NCI-H82 (cell line): ENCODE measurements at regions not wholly inside any gene's neighbourhood (a gene's known extent, or its start where the extent isn't known, plus 50 kb on each side); places are given as distances from the start of the nearest gene placed in this dataset.

Source experiments
- DNase-seq: peaks from one replicate; lab custom pipeline; 2025; lab: John Stamatoyannopoulos, UW

DNA sequence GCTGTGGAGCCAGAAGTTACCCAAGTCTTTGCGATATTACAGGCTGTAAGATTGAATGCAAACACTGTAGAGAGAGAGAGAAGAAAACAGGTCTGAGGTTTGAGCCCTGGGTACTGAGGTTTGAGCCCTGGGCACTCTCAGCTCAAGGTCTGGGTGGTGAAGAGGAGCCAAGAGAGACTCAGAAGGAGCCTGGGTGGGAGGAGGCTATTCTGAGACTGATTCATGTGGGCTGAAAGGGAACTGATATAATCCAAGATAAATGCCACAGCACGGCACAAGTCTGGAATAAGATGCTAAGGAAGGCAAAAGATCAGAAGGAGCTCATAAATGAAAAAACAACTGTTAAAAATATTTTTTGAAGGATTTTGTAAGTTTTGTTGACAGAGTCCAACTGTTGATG lies 407.6 kb upstream of the HS6ST1 start:
- DNase-seq = no peak

DNA sequence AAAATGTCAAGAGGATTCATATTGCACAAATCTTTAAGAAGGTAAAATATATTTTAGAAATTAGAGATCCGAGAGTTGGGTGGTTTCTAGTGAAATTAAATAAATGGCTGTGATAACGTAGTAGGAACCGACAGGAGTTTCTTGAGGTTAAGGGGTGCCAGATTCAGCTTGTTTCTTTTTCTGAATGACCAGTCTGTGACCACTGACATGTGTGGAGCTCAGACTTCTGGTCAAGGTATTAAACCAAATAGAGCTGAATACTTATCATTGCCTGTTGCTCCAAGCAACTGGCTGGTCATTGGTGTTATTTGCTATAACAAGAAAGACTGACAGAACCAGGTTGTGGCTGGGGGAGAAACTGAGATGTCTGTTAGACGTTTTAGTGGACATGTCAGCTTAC lies 408.2 kb upstream of the HS6ST1 start:
- no peak for DNase-seq

DNA sequence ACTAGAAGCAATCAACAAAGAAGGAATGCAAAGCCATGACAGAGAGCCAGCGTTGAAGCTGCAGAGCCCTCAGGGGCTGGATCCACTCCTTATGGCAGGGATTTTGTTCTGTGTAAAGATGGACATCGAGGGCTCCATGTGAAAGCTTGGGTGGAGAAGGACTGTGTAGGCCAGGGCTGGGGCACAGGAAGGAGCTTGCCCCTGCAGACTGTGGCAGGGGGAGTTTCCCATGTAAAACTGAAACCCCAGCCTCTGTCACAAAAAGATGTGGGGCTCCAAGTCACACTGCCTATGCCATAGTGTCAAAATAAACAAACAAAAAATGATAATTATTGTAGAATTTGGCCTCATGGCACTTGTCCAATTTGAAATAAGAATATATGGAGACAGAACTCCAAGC lies 408.7 kb upstream of the HS6ST1 start:
- no peak for DNase-seq

GRCh38 chr2:128727914-128728313 lies 409.2 kb upstream of the HS6ST1 start:
- no peak for DNase-seq

- no peak for DNase-seq
These were observed 410.4 kb upstream of the HS6ST1 start for GRCh38 chr2:128729051-128729450.

DNA sequence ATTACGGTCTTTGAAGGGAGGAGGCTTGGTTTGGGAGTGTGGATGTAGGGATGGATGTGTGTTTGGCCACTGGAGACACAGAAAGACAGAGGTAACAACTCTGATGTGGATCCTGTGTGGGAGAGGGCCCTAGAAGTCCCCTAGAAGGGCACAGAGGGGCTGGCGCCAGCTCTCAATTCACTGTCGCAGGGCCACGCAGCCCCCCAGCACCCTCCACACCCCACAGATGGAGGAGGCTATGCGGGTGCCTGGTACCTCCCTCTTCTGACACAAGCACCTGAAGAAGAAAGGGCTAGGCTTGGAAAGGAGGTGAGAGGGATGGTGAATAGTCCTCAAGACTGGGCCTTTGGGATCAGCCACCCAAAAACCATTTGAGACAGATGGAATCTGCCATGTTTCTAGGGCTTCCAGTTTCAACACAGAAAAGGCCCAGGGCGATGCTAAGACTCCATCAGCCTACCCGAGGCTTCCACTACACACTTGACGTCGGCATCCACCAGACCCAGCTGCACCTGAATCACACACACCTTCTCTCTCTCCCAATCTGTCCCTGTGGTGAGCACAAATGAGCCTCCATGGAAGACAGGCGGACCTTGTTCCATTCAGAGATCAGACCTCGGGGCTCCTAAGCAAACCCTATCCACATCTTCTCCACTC lies 413.5 kb upstream of the HS6ST1 start:
- DNase-seq = no peak

- DNase-seq = peak; percentile 15
These were observed 414.3 kb upstream of the HS6ST1 start for GRCh38 chr2:128732976-128733431.

DNA sequence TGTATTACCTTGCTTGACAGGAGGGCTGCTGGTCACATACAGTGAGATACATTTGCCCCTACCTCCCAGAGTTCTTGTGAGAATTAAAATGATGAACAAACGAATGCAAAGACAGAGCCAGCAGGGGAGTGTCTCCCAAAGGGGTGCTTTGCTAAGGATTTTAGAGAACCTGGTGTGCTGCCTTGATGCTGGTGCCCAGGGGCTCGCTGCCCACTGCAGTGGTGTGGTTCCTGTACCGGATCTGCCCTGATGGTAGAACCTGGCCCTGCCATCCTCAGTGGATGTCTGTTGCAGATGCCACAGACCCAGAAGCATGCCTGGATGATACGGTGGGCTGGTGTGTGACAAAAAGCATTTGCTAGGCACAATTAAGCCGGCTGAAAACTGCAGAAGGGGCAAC lies 414.8 kb upstream of the HS6ST1 start:
- DNase-seq = no peak

DNA sequence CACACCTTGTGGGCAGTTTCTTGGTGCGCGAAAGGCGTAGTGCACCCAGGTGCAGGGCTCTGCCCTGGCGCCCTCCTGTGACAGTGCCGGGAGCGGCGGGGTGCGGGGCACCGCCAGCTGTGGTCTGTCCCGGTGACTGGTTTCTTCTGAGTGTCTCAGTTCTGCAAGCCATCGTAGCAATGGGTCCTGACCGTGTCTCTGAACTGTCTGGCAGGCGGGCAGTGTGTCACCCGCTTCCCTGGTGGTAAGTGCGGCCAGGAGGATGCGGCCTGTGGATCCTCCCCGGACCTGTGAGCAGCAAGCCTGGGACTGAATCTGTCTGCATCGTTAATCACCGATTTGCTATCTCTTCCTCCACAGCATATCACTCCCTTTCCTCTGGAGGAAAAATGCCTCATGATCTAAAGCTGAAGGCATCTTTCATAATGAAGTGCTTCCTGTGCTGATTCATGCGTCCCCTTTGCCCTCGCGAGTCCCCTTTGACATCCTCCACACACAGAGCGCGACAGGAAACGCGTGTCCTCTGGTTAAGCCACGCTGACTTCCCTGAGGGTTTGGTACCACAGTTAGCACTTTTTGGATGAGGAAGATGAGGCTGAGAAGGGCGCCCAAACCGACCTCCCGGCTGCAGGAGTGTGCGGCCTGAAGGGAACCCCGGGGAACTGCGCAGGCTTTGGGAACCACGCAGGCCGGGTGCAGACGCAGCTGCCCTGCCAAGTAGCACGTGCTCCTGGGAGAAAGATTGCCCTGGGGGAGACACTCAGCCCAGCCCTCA lies 416.0 kb upstream of the HS6ST1 start:
- no peak for DNase-seq

- no peak for DNase-seq
These were observed 416.8 kb upstream of the HS6ST1 start for GRCh38 chr2:128735296-128735960.

DNA sequence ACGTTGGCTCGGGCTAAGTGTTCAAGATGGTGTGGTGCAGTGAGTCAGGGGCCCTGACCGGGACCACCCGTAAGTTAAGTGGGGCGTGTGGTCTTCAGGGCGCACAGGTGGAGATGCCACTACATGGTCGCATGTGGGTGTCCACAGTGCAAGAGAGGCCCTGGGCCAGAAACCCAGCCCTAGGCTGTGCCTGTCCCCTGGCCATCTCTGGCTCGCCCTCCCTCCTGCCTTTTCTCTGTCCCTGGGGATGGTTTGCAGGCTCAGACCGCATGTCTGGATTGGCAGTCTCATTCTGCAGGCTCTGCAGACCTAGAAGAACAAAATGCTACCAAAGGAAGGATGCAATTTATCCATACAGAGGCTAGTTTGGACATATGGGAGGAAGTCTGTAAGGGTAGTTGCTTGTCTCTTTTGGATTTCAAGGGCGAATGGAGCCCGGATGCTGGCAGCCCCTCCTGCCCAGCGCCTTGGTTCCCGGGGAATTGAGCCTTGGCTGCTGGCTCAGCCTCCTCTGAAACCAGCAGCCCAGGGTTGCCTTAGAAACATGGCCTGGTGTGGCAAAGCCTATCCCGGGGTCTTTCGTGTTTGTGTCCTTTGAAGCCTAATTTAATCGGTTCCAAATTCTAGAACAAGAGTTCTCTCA lies 417.5 kb upstream of the HS6ST1 start:
- DNase-seq = no peak

DNA sequence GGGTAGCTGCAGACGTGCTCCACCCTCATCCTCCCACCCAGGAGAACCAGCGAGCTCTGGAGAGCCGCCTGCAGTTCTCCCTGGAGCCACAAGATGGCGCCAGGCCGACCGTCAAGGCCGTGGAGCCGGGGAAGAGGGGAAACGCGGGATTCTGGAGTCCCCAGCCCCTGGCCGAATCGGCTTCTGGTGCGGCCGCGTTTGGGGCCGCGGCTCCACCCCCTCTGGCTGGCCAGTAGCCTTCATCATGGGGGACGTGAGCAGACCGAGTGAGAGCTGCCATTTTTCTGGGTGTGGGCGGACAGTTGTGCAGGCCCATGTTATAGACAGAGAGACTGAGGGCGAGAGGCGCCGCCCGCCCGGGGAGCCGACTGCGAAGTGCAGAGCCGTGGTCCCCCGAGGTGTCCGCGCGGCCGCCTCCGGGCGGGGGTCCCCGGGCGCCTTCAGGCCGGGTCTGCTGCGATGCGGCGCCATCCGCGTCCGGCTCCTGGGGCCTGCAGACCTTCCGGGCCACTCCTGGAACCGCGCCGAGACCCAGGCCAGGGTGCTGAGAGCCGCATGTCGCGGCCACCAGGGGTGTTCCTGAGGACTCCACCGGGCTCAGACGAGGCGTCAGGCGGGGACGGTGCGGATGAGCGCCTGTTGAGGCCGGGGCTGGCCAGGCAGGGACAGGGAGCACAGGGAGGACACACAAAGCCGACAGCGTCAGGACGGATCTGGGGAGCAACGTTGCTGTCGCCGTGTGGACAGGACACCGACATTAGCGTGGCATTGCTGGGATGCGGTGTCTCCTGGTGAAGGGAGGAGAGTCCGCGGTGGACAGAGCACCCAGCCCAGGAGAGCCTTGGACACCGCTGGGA lies 418.2 kb upstream of the HS6ST1 start:
- peak; percentile 83 for DNase-seq

DNA sequence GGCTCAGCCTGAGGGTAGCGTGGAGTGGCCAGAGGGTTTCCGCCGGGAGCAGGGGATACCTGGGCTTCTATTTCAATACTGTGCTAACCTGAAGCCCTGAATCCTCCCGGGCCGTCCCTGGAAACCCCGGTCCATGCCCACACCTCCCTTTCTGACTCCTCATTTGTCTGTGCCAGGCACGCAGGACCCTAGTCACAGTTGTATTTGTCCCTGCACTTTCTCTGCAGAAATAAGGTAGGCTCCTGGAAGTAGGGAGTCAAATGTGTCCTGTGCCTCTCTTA lies 418.8 kb upstream of the HS6ST1 start:
- no peak for DNase-seq

DNA sequence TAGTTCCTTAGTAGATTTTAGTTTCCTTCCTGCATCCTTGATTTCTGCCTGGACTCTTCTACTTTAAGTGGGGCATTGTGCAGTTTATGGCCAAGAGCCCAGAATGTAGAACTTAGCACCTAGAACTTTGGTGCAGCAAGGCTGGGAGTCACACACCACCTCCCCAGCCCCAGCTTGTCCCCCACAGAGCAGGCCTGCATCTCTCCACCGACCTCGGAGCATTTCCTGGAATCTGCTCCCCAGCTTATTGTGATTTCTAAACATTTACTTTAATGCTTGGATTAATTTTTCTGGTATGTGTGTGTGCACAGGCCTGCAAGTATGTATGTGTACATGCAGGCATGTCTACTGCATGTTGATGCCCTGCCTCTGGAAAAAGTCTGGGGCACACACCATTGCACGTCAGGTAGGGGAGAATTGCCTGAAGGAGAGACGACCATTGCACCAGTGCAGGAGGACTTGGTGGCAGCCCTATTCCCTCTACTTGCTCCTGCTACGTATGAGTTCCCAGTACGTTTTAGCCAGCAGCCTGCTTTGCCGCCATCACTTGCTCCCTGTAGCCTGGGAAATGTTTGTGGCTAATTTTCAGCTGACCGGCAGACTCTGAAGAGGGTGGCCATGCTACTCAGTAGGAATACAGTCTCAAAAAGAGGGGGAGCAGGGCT lies 419.9 kb upstream of the HS6ST1 start:
- no peak for DNase-seq

GRCh38 chr2:128742467-128742866 lies 423.8 kb upstream of the HS6ST1 start:
- no peak for DNase-seq

DNA sequence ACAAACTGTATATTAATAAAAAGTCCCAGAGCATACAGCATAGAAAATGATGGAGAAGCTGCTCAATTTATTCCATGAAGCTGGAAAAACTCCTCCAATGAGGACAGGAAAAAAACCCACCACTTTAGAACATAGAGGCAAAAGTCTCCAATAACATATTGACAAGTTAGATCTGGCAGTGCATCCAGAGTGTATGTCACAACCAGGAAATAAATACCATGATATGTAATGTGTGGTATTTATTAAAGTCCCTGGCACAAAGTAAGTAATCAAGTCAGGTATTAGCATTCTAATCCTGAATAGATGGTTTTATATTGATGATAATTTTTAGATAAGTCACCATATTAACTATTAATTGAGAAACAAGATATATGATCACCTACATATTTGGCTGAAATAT lies 427.3 kb upstream of the HS6ST1 start:
- no peak for DNase-seq

DNA sequence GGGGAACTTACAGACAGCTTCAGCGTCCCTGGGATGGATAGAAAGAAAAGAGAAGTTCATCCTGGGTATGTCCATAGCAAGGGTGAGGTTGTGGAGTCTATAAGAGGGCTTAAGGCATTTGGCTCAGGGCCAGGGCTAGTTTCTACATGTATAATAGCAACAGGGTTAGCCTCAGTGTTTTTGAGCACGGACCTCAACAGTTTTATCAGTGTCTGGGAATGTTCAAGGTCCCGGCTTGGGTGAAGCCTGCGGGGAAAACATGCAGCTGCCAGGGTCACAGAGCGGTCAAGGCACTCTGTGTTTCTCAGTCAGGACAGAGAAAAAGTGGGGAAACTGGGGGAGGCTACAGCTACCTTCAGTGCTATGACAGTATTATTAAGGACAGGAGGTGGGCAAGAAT lies 427.7 kb upstream of the HS6ST1 start:
- peak; percentile 67 for DNase-seq

- no peak for DNase-seq
These were observed 429.7 kb upstream of the HS6ST1 start for GRCh38 chr2:128748336-128748735.

- no peak for DNase-seq
These were observed 430.4 kb upstream of the HS6ST1 start for GRCh38 chr2:128748835-128749605.

GRCh38 chr2:128750328-128751165 lies 431.9 kb upstream of the HS6ST1 start:
- no peak for DNase-seq
